22Rv1 (cell line): ENCODE measurements at regions not wholly inside any gene's neighbourhood (a gene's known extent, or its start where the extent isn't known, plus 50 kb on each side); places are given as distances from the start of the nearest gene placed in this dataset.

ENCODE experiments used
- CTCF ChIP-seq: fragments of 450-650 bp; IDR thresholded peaks from 2 replicates; pipeline ENCODE4 v1.5.1; 2017; ENCODE audit warnings: mild to moderate bottlenecking
- ZFX ChIP-seq: fragments of 450-650 bp; IDR thresholded peaks from 2 replicates; pipeline ENCODE4 v1.6.1; 2017; ENCODE audit warnings: antibody characterized with exemption, borderline replicate concordance

GRCh38 chr12:42730291-42730690 lies 140.7 kb upstream of the PRICKLE1 start:
- TF ChIP-seq CTCF (no peak), ZFX (no peak)
